HG03025 (cell line): ENCODE measurements at regions not wholly inside any gene's neighbourhood (a gene's known extent, or its start where the extent isn't known, plus 50 kb on each side); places are given as distances from the start of the nearest gene placed in this dataset.

Source experiments
- ATAC-seq: cut with Tn5 transposase; IDR thresholded peaks from one replicate; pipeline ENCODE4 v1.9.1; 2021; ENCODE audit warnings: mild to moderate bottlenecking, moderate library complexity; ENCODE audit not compliant: unreplicated experiment, low FRiP score

- ATAC-seq: no peak
Observed at GRCh38 chr2:120930236-120930635, 194.6 kb downstream of the GLI2 start.

GRCh38 chr2:120930864-120931263 lies 195.2 kb downstream of the GLI2 start:
- ATAC-seq: no peak

DNA sequence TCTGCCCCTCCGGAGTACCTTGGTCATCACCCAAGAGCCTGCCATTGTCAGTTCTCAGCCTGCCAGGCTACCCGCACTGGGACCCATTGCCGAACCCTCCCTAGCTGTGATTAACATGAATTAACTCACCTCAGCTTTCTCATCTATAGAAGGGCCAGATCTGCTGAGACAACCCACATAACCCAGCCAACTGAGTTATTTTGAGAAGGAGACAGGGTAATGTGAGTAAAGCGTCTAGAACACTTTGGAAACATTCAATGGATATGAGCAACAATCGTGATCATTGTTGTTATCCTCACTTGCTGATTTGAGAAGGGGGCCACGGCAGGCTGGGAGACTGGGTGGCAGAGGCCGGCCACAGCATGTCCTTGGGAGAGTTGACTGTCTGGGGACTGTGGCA lies 196.8 kb downstream of the GLI2 start:
- ATAC-seq: no peak

GRCh38 chr2:120932881-120933280 lies 197.2 kb downstream of the GLI2 start:
- ATAC-seq: no peak

GRCh38 chr2:120933693-120934573 lies 198.3 kb downstream of the GLI2 start:
- no peak for ATAC-seq

- no peak for ATAC-seq
Observed at GRCh38 chr2:120934574-120935338, 199.1 kb downstream of the GLI2 start.

GRCh38 chr2:120935339-120936313 lies 200.0 kb downstream of the GLI2 start:
- no peak for ATAC-seq

- no peak for ATAC-seq
Observed at GRCh38 chr2:120936476-120937334, 201.0 kb downstream of the GLI2 start.

DNA sequence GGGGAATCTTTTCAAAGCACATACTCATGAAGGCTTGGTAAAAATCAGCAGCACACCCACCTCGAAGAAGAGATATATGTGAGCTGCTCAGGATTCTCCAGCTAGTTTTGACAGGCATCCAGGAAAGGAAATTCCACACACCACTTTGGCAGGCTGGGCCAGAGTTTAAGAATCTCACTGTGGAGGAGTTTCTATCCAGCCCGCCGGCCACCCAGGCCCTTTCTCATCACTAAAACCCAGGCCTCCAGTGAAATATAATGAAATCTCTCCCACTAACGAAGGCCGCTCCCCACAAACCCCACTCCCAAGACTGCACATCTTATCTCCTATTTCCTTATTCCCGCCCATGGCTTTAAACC lies 202.0 kb downstream of the GLI2 start:
- no peak for ATAC-seq

GRCh38 chr2:120938045-120938771 lies 202.5 kb downstream of the GLI2 start:
- ATAC-seq: no peak

- no peak for ATAC-seq
Observed at GRCh38 chr2:120939595-120940318, 204.1 kb downstream of the GLI2 start.

DNA sequence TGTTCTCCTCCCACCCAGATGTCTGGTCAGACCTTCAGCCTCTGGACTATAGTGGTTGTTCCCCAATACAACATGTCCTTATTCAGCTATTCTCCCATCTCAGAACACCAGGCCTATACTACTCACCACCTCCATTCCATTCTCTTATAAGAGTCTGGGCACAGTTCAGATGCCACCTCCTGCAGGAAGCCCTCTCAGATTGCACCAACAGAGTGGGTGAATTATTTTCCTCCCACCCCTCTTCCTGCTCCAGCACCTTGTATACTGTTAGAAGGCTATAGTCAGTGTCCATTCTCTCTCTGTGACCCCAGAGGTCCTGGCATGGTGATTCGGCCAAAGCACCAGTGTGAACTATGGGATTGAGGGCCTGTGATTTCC lies 204.6 kb downstream of the GLI2 start:
- ATAC-seq: no peak

DNA sequence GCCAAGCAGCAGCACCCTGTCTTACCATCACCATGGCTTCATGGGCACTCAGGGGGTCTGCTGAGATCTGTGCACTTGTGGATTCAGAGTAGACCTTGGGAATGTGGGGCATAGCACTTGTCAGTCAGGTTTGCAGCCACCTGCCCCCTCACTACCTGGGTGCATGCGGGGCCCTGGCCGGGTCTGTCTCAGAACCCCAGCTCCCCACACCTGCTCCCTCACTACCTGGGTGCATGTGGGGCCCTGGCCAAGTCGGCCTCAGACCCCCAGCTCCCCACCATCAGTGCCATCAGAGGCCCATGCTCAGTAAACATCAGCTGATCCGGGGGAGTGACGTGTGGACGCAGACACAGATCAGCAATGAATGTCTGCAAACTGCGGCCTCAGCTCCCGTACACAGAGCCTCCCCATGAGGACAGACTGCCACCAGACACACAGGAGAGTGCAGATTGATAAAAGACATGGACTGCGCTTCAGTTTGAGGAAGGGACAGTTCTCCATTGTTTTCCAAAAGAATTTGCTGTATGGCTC lies 205.1 kb downstream of the GLI2 start:
- no peak for ATAC-seq

DNA sequence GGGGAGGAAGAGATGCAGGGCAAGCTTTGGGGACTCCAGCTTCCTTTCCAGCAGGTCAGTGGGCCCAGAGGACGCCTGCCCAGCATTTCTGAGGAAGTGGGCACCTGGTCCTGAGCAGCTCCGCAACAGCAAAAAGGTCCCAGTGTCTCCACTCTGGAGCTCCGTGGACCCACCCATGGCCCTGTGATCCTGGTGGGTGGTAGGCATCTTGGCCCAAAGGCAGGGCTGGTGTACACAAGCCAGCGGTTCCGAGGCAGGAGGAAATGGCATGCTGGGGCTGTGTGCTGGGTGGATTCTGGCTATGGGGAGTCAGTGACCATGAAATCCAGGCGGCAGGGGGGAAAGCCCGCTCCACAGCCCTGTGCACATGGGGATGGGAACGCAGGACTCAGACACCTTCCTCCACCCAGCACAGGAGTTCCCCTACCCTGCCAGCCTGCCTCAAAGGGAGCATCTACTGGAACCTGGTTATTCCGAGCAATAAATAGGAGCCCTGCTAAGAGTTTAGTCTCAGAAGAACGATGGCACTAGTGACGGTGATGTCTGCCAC lies 206.0 kb downstream of the GLI2 start:
- no peak for ATAC-seq

- no peak for ATAC-seq
Observed at GRCh38 chr2:120942658-120943057, 207.0 kb downstream of the GLI2 start.

DNA sequence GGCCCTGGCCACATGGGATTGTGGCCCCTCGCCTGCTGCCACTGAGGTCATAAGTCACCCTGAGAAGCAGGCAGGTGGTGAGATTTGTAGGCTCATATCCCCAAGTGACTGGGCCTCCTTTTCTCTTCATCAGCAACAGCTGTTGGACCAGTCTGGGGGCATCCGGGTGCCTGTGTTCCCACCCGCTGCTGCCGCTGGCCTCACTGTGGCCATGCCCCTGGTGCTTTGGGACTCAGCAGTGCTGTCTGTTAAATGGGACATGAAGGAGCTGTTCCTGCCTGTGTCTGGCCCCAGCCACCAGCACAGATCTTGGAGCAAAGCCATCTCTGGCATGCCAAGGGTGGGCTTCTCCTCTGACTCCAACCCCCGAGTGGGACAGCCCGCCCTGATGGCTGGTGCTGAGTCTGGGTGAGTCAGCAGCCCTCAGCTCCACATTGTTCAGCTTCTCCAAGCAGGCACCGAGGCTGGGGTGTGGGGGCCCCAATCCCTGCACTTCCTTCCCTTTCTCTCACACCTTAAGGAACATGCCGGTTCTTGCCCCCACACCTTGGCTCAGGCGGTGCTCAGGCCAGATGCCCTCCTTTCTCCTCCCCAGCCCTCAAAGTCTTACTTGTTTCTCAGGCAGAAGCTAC lies 207.9 kb downstream of the GLI2 start:
- ATAC-seq: no peak

GRCh38 chr2:120944575-120944974 lies 208.9 kb downstream of the GLI2 start:
- ATAC-seq: no peak
